NCI-H524 (cell line): ENCODE measurements at regions not wholly inside any gene's neighbourhood (a gene's known extent, or its start where the extent isn't known, plus 50 kb on each side); places are given as distances from the start of the nearest gene placed in this dataset.
A peak's percentile ranks its signal among the peaks of the same experiment; 100 is the strongest.
"Not testable (repeated sequence)": the region's sequence is repeated elsewhere in the genome, so short reads cannot be mapped to it uniquely, and the experiment has no call there.

Source experiments
- DNase-seq, 2 experiments: peaks; one replicate each; lab custom pipeline; 2025; lab: John Stamatoyannopoulos, UW

GRCh38 chr18:43341014-43341413 is 63.7 kb upstream of the SYT4 start:
- no peak for DNase-seq

GRCh38 chr18:43350176-43350575 is 72.9 kb upstream of the SYT4 start:
- DNase-seq = peak; percentile 19 to 65

- no peak for DNase-seq
Observed at GRCh38 chr18:43364535-43364934, 87.2 kb upstream of the SYT4 start.

- no peak for DNase-seq
Observed at GRCh38 chr18:43367895-43368294, 90.6 kb upstream of the SYT4 start.

GRCh38 chr18:43369311-43369710 is 92.0 kb upstream of the SYT4 start:
- DNase-seq = not testable (repeated sequence)

GRCh38 chr18:43372773-43373172 is 95.5 kb upstream of the SYT4 start:
- DNase-seq = no peak

GRCh38 chr18:43380104-43380672 is 102.9 kb upstream of the SYT4 start:
- no peak for DNase-seq

GRCh38 chr18:43382641-43383403 is 105.5 kb upstream of the SYT4 start:
- DNase-seq = peak in 1 of 2 experiments; percentile 22

GRCh38 chr18:43389163-43389562 is 111.9 kb upstream of the SYT4 start:
- DNase-seq = no peak

- DNase-seq = no peak
Observed at GRCh38 chr18:43392168-43392567, 114.9 kb upstream of the SYT4 start.

- no peak for DNase-seq
Observed at GRCh38 chr18:43393174-43393573, 115.9 kb upstream of the SYT4 start.

- peak; percentile 4 to 35 for DNase-seq
Observed at GRCh38 chr18:43396266-43396665, 119.0 kb upstream of the SYT4 start.

GRCh38 chr18:43398601-43399000 is 121.3 kb upstream of the SYT4 start:
- DNase-seq = no peak

GRCh38 chr18:43405097-43405496 is 127.8 kb upstream of the SYT4 start:
- DNase-seq = no peak

- DNase-seq = no peak
Observed at GRCh38 chr18:43414006-43414405, 136.7 kb upstream of the SYT4 start.

GRCh38 chr18:43420091-43420490 is 142.8 kb upstream of the SYT4 start:
- DNase-seq = no peak

GRCh38 chr18:43420950-43421349 is 143.7 kb upstream of the SYT4 start:
- peak in 1 of 2 experiments; percentile 41 for DNase-seq

GRCh38 chr18:43422518-43422917 is 145.2 kb upstream of the SYT4 start:
- DNase-seq = peak in 1 of 2 experiments; percentile 51

- DNase-seq = no peak
Observed at GRCh38 chr18:43435851-43436250, 158.6 kb upstream of the SYT4 start.

- no peak for DNase-seq
Observed at GRCh38 chr18:43442131-43442530, 164.8 kb upstream of the SYT4 start.

GRCh38 chr18:43442571-43442970 is 165.3 kb upstream of the SYT4 start:
- DNase-seq = peak in 1 of 2 experiments; percentile 49

- DNase-seq = no peak
Observed at GRCh38 chr18:43465483-43465882, 188.2 kb upstream of the SYT4 start.

GRCh38 chr18:43471873-43472272 is 194.6 kb upstream of the SYT4 start:
- DNase-seq = no peak

- peak; percentile 63 to 87 for DNase-seq
Observed at GRCh38 chr18:43481069-43481468, 203.8 kb upstream of the SYT4 start.
